ENCODE measurements at regions not wholly inside any gene's neighbourhood (a gene's known extent, or its start where the extent isn't known, plus 50 kb on each side); places are given as distances from the start of the nearest gene placed in this dataset.

DNA sequence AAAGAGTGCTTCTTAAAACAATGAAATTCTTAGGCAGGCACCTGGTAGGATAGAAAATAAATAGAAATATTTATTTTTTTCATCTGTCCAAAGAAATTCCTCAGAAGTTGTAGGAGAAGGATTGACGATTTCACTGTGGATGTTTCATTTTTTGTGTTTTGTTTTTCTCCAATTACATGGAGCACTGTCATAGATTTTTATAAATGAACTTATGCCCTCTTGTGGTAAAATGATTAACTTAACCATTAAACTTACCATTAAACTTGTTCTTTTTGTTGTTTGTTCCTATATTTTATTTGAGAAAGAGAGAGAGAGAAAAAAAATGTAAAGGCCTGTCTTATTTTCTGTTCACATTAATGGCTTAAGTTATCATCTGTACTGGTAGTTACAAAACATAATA lies 339.2 kb downstream of the PRR16 start:
- TF ChIP-seq, protein P1, sequence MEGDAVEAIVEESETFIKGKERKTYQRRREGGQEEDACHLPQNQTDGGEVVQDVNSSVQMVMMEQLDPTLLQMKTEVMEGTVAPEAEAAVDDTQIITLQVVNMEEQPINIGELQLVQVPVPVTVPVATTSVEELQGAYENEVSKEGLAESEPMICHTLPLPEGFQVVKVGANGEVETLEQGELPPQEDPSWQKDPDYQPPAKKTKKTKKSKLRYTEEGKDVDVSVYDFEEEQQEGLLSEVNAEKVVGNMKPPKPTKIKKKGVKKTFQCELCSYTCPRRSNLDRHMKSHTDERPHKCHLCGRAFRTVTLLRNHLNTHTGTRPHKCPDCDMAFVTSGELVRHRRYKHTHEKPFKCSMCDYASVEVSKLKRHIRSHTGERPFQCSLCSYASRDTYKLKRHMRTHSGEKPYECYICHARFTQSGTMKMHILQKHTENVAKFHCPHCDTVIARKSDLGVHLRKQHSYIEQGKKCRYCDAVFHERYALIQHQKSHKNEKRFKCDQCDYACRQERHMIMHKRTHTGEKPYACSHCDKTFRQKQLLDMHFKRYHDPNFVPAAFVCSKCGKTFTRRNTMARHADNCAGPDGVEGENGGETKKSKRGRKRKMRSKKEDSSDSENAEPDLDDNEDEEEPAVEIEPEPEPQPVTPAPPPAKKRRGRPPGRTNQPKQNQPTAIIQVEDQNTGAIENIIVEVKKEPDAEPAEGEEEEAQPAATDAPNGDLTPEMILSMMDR (IDR thresholded peaks at IDR 0.05), result no peak
- no peak for TF ChIP-seq POLR2A (IDR thresholded peaks at IDR 0.05)

All from testis (tissue), 2 donors.